Stimulated activated effector memory CD8-positive, alpha-beta T cell treated with anti-CD3 and anti-CD28 coated beads, Interleukin-12 subunit alpha, Interleukin-12 subunit beta, amount 100 ng/mL, for 72 hours (primary cell): ENCODE measurements at regions not wholly inside any gene's neighbourhood (a gene's known extent, or its start where the extent isn't known, plus 50 kb on each side); places are given as distances from the start of the nearest gene placed in this dataset.

Experiments used
- ATAC-seq: fragments of 150-1000 bp; cut with Tn5 transposase; 2 replicates; pipeline ENCODE4 v1.10.0; 2021
- DNase-seq, 2 donors: peaks; one replicate each; pipeline ENCODE4 v3.0.0; 2021 to 2022; ENCODE audit warnings: low spot score in 2 of 2
- H3K27ac Mint-ChIP-seq: one replicate; pipeline ENCODE4 v1.8.0; 2022; ENCODE audit warnings: mild to moderate bottlenecking, mixed read lengths
- H3K36me3 Mint-ChIP-seq: one replicate; pipeline ENCODE4 v1.8.0; 2022; ENCODE audit warnings: mild to moderate bottlenecking, mixed read lengths
- H3K4me1 Mint-ChIP-seq: one replicate; pipeline ENCODE4 v1.8.0; 2022; ENCODE audit warnings: mixed read lengths
- H3K4me3 Mint-ChIP-seq: one replicate; pipeline ENCODE4 v1.8.0; 2022; ENCODE audit warnings: mild to moderate bottlenecking, mixed read lengths
- H3K9me3 Mint-ChIP-seq: one replicate; pipeline ENCODE4 v1.8.0; 2022; ENCODE audit warnings: mixed read lengths

DNA sequence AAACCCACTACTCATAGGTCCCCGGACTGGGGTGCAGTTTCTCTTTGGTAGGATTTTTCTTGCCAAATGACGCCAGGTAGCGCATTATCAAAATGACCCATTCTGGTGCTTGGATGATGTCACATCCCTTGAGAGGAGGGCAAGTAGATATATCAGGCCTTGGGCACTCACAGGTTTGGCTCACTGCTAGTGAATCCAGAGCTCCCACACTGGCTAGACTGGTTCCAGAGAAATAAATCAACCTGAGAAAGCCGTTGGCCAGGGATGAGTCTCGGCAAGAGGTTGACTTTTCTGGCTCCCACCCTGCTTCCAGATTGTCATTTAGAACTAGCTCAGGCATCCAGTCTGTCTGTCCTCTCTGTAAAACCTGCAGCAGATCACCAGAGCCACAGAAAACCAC is 188.4 kb upstream of the MAF start:
- Mint-ChIP-seq H3K4me1 (no peaks in the 10 kb centered on the region), H3K9me3 (no peaks in the 10 kb centered on the region), H3K27ac (no peak overlapping the region), H3K4me3 (no peak overlapping the region), H3K36me3 (no peaks in the 10 kb centered on the region)
- DNase-seq (no peak), ATAC-seq (no peak)

DNA sequence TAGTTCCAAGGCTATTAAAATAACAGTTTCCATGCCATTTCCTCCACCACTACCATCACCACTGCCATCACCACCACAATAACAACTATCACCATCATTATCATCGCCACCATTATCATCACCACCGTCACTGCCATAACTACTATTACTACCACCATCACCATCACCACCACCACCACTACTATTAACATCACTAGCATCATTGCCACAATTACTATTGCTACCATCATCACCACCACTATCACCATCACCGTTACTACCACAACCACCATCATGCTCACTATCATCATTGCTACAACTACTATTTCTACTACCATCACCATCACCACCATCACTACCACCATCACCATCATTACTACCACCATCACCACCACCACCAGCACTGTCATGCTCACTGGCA is 185.9 kb upstream of the MAF start:
- no peak for DNase-seq
- H3K4me1 Mint-ChIP-seq: no peaks in the 10 kb centered on the region
- no peak overlapping the region for H3K4me3 Mint-ChIP-seq
- no peaks in the 10 kb centered on the region for H3K36me3 Mint-ChIP-seq
- no peak for ATAC-seq
- H3K9me3 Mint-ChIP-seq: no peaks in the 10 kb centered on the region
- H3K27ac Mint-ChIP-seq: no peak overlapping the region

DNA sequence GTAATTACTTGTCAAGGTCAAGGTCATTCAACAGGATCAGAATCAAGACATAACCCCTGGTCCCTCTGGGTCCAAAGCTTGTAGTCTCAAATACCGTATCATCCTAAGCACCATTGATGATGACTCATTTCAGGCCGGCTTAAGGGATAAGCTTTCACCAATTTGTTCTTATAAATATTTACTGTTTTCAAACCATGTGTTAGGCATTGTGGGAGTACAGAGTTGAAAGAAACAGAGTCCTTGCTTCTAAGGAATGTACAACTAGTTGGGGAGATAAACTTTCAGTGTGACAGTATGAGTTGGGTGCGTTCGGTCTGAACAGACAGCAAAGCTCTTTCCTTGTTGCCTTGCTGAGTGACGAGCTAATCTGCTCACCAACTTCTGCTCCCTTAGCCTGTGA is 183.5 kb upstream of the MAF start:
- H3K27ac Mint-ChIP-seq: no peak overlapping the region
- DNase-seq (no peak), ATAC-seq (no peak)
- no peaks in the 10 kb centered on the region for H3K4me1 Mint-ChIP-seq
- no peak overlapping the region for H3K4me3 Mint-ChIP-seq
- no peaks in the 10 kb centered on the region for H3K9me3 Mint-ChIP-seq
- no peaks in the 10 kb centered on the region for H3K36me3 Mint-ChIP-seq

DNA sequence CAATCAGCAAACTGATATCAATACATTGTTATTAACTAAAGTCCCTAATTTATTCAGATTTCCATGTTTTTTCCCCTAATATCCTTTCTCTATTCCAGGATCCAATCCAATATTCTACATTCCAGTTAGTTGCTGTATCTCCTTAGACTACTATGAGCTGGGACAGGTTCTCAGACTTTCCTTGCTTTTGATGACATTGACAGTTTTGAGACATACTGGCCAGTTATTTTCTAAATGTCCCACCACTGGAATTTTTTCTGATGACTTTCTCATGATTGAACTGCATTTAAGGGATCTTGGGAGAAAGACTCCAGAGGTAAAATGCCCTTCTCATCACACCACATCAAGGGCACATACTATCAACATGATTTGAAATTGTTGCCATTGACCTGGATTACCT is 177.1 kb upstream of the MAF start:
- ATAC-seq: no peak
- no peaks in the 10 kb centered on the region for H3K9me3 Mint-ChIP-seq
- no peak for DNase-seq
- H3K36me3 Mint-ChIP-seq: no peaks in the 10 kb centered on the region
- H3K4me1 Mint-ChIP-seq: no peaks in the 10 kb centered on the region
- no peak overlapping the region for H3K4me3 Mint-ChIP-seq
- no peak overlapping the region for H3K27ac Mint-ChIP-seq

DNA sequence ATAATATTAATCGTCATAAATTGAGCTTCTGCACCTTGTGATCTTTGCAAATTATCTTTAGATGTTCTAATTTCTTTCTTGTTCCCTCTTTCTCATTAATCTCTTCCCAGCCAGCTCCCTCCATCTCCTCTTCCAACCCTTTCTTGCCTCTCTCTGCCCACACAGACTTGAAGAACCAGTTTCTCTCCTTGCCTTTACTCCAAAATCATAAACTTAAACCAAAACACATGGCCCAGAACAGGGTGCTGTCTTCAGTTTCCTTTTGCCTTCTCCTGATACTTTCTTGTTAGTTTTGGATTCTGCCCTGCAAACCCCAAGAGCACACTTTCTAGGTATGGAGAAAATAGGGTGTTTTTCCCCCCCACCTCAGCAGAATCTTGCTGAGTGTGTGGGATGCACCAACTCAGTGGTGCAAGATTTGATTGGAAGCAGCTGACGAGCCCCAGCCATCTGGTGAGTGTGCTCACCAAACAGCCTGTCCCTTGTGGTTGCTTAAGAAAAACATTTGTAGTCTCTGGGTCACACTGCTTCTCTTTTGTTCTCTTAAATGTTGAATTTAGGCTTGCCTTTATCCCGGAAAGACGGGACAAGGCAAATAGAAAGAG is 175.8 kb upstream of the MAF start:
- ATAC-seq (no peak), DNase-seq (no peak)
- no peaks in the 10 kb centered on the region for H3K9me3 Mint-ChIP-seq
- no peaks in the 10 kb centered on the region for H3K4me1 Mint-ChIP-seq
- H3K36me3 Mint-ChIP-seq: no peaks in the 10 kb centered on the region
- no peak overlapping the region for H3K4me3 Mint-ChIP-seq
- no peak overlapping the region for H3K27ac Mint-ChIP-seq

DNA sequence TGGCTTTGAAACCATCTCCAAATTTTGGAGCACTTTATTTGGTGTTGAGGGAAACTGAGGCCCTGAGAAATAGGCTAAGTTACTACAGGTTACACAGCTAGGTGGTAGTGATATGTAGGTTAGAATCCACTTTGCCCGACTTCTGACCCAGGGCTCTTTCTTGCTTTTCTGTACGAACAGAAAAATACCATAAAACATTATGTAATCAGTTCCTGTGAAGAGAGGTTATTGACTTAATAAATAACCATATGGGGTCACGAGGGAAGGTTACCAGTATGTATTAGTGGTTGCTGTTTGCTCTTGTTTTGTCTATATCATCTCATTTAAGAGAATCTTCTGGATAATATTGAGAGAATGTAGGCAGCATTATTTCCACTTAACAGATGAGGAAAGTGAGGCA is 172.2 kb upstream of the MAF start:
- no peak for ATAC-seq
- H3K27ac Mint-ChIP-seq: no peak overlapping the region

DNA sequence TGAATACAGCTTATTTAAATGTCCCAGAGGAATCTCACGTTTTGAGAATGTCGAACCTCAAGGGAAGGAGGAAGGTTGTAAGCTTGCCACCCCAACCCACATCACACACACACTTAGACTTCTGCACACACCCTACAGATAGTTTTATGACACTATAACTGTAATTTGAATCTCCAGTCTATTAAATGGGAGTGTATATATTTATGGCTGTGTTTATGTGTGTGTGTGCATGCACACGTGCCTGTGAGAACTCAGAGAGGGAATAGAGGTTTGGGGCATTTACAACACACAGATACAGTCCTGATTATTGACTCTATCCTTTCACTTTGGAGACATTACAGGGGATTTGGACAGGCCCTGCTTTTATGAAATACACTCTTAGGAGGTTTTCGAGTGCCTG is 171.5 kb upstream of the MAF start:
- Mint-ChIP-seq H3K4me1 (peaks cover 16% of the 10 kb centered on the region), H3K4me3 (no peak overlapping the region), H3K9me3 (no peaks in the 10 kb centered on the region), H3K27ac (no peak overlapping the region), H3K36me3 (no peaks in the 10 kb centered on the region)
- ATAC-seq (no peak), DNase-seq (no peak)

More for the DNA sequence above, 172.2 kb upstream of the MAF start:
- no peak for DNase-seq
- Mint-ChIP-seq H3K9me3 (no peaks in the 10 kb centered on the region), H3K36me3 (no peaks in the 10 kb centered on the region), H3K4me1 (peaks cover 16% of the 10 kb centered on the region), H3K4me3 (no peak overlapping the region)

DNA sequence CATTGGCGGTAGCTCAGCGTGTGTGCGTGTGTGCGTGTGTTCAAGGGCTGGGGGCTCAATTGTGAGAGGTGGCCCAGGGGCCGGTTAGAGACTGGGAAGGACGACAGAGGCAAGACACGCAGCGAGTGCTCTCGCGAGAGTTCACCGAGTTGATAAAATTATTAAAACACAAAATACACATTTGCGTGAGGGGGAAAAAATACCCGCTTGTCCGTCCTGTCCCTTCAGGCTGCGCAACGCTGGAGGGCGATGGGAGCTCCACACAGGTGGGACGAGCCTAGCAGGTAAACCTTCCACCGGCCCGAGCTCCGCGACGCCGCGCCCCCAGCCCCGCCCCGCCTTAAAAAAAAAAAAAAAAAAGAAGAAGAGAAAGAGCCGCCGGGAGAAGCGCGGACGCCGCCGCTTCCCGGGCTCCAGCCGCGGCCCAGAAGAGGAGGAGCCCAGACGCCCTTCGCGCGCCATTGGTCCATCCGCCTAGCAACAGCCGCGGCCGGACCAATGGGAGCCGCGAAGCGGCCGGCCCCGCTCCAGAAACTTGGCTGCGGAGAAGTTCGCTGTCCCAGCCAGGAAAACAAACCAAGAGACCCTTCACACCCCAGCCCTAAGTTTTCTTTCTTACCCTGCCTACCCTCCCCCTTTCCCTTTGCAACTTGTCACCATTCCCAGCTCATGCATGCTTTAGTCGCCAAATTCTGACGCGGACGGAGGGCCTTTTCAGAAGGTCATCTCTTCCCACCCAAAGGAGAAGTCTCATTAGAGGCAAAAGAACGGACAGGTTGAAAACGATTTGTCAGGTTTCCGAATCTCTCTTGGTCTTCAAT is 169.9 kb upstream of the MAF start:
- Mint-ChIP-seq H3K4me3 (peak overlapping the region; percentile 78), H3K27ac (peak overlapping the region; percentile 67), H3K9me3 (no peaks in the 10 kb centered on the region), H3K36me3 (no peaks in the 10 kb centered on the region), H3K4me1 (peaks cover 16% of the 10 kb centered on the region)
- peak; percentile 97 for ATAC-seq
- peak; percentile 40 to 80 for DNase-seq

DNA sequence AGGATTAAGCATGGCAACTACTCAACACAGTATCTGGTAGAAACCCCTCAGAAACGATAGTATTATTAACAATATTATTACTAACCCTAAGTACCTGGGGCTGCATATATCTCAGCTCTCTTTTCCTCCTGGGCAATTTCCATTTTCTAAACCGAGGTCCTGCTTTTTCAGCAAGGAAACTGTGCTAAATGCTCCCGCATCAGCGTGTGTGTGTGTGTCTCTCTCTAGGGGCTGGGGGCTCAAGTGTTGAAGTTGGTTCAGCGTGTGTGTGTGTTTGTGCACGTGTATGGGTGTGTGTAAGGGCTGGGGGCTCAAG is 169.3 kb upstream of the MAF start:
- ATAC-seq (no peak), DNase-seq (no peak)
- H3K9me3 Mint-ChIP-seq: no peaks in the 10 kb centered on the region
- H3K4me3 Mint-ChIP-seq: peak overlapping the region; percentile 78
- H3K27ac Mint-ChIP-seq: peak overlapping the region; percentile 67
- H3K36me3 Mint-ChIP-seq: no peaks in the 10 kb centered on the region
- peaks cover 16% of the 10 kb centered on the region for H3K4me1 Mint-ChIP-seq

DNA sequence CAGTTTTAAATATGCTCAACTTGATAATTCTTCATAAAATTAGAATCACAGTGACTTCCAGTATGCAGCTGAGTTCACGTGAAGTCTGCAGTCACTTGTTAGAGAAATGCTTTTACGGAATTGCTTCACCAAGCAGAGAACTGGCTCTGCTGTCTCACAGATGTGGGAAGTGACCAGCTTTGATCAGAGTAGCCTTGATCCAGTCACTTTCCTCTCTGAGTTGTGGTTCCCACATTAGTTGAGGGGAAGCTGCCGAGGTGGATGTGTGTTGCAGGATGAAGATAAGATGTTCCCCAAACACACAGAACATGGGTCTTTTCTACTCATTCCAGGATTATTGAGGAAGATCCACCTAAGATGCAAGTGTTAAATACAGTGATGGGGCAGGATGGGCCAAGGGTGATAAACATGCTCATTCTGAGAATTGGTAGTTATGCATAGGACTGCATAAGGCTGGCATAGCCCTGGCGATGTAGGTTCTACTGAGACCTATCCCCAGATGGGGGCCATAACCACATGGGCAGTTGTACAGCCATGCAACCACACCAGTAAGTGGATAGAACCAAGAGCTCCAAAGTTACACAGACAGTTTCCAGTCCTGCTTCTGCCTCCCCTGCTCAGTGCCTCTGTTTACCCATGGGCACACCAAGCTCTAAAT is 168.9 kb upstream of the MAF start:
- no peaks in the 10 kb centered on the region for H3K36me3 Mint-ChIP-seq
- peaks cover 16% of the 10 kb centered on the region for H3K4me1 Mint-ChIP-seq
- no peak for DNase-seq
- peak overlapping the region; percentile 78 for H3K4me3 Mint-ChIP-seq
- no peaks in the 10 kb centered on the region for H3K9me3 Mint-ChIP-seq
- H3K27ac Mint-ChIP-seq: no peak overlapping the region
- ATAC-seq: no peak

DNA sequence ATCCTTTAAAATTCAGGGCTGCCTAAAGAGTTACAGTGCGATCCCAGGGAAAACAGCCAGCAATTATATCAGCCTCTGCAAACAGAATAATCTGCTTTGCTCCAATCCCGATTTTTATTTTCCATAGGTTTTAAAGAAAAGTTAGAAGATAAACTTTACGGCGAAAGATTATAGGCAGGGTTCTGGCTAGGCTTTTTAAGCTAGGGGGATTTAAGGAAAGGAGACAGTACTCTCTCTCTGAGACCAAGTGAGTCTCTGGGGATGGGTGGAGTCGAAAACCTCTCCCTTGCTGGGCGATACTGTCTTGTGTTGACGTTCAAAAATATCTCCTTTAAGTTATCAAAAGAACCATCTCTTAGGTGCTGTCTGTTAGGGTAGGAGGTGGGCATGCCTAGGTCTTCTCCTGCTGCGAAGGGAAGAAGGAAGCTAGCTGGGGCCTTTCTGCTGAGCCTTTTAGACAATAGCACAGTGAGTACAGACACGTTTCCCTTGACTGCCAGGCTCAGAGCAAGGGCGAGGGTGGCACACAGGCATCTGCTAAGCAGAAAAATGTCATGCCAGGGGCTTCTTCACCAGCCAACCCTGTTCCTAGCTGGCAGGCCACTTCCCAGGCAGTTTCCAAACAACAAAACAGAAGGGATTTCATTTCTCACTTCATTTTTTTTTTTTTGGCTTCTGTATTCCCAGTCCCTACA is 167.9 kb upstream of the MAF start:
- Mint-ChIP-seq H3K9me3 (no peaks in the 10 kb centered on the region), H3K4me3 (no peak overlapping the region), H3K36me3 (no peaks in the 10 kb centered on the region), H3K27ac (no peak overlapping the region), H3K4me1 (peaks cover 16% of the 10 kb centered on the region)
- DNase-seq (no peak), ATAC-seq (no peak)

DNA sequence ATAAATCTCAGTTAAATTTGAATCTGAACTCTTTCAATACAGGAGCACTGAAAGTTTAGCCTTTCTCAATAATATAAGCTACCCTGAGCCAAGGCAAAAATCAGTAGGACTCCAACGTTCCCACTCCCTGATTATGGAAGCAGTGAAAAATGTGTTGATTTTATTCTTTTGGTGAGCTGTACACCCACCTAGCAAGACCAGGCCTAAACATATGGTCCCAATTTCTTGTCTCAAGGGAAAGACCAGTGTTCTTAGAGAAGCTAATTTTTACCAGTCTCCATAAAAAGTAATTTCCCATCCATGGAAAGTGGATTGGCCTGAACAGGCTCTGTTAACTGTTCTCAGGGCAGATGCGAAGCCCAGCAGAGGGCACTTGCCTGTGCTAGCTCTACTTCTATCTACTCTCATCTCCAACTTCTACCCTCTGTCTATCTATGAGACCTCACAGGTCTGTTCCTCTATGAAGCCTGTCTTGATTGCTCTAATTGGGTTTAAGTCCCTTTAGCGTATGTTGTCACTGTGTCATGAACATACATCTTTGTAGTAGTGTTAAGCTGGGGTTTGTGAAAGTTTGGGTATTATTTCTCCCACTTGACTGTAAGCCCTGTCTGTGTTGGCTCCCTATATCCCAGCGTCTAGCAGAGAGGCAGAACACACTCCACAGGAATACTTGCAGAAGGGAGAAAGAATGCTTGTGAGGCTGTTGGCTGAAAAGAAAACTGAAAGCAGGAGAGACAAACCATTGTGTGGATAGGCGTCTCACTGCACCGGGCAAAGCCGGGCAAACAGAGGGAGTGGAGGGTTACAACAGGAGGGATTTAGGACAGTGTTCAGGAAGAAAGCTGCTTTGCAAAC is 167.1 kb upstream of the MAF start:
- Mint-ChIP-seq H3K4me3 (no peak overlapping the region), H3K9me3 (no peaks in the 10 kb centered on the region), H3K4me1 (peaks cover 16% of the 10 kb centered on the region), H3K27ac (no peak overlapping the region), H3K36me3 (no peaks in the 10 kb centered on the region)
- ATAC-seq (no peak), DNase-seq (no peak)

DNA sequence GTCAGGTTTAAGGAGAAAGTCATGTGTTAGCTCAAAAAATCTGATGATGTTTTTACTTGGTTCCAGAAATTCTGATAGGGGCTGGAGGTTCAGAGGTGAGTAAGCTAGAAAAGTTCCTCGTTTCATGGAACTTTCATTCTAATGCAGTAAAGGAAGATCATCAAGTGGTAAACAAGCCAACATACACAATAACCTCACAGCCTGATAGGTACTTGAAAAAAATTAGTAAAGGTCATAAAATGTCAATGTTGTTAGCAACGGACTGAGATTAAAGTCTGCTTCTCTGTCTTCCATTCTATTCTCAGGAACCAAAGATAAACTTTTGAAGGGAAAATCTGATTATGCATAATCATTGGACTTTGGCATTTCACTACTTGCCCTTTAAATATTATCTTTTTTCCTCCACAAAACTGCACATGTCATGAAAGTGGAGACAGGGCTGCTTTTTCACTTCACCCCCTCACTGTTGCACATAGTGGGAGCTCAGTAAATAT is 165.4 kb upstream of the MAF start:
- ATAC-seq (no peak), DNase-seq (no peak)
- Mint-ChIP-seq H3K4me1 (peaks cover 13% of the 10 kb centered on the region), H3K9me3 (no peaks in the 10 kb centered on the region), H3K4me3 (no peak overlapping the region), H3K27ac (no peak overlapping the region), H3K36me3 (no peaks in the 10 kb centered on the region)

DNA sequence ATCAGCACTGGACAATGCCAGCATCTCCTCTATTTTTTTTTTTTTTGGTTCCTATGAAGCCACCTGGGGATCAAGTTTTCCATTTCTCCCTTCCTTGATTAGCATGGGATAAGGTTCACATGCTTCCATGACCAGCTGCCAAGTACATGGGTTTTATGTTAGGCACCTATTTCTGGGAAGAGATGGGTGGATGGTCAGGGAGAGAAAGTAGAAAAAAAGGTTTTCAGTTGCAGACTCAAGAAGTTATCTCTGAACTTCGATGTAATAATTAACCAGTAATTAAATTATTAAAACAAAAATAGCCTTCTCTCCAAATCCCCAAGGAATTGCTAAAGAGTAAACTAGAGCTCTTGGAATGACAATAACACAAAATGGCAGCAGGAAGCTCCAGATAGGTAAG is 164.9 kb upstream of the MAF start:
- Mint-ChIP-seq H3K36me3 (no peaks in the 10 kb centered on the region), H3K4me1 (peaks cover 8% of the 10 kb centered on the region), H3K4me3 (no peak overlapping the region)

More for the DNA sequence above, 164.9 kb upstream of the MAF start:
- no peak overlapping the region for H3K27ac Mint-ChIP-seq
- DNase-seq: no peak
- no peaks in the 10 kb centered on the region for H3K9me3 Mint-ChIP-seq
- ATAC-seq: no peak
